SK-N-SH (cell line): ENCODE measurements at regions not wholly inside any gene's neighbourhood (a gene's known extent, or its start where the extent isn't known, plus 50 kb on each side); places are given as distances from the start of the nearest gene placed in this dataset.

Source experiments
- CTCF ChIA-PET: fragments of 300-600, 350-600 bp; formaldehyde crosslinking; extraction: SDS; loops from one replicate; lab custom pipeline; 2021; lab: Yijun Ruan, JAX
- POLR2A ChIA-PET: fragments of 350-600 bp; sonication (Branson Sonifier 250); formaldehyde crosslinking; extraction: SDS; loops from one replicate; lab custom pipeline; 2020; ENCODE audit warnings: antibody characterized with exemption, inconsistent platforms; lab: Yijun Ruan, JAX
- DNase-seq: peaks from one replicate; pipeline ENCODE4 v3.0.0; 2012
- H2AFZ ChIP-seq: fragments of 200-600 bp; sonication (generic); 2 replicates; pipeline ENCODE4 v1.8.1; 2016; ENCODE audit warnings: antibody characterized with exemption, mild to moderate bottlenecking, low read depth
- H3F3A ChIP-seq: fragments of 200-600 bp; sonication (generic); replicated peaks from 2 replicates; pipeline ENCODE3; 2016; ENCODE audit warnings: antibody characterized with exemption, mild to moderate bottlenecking; ENCODE audit not compliant: insufficient read depth
- H3K27ac ChIP-seq, 2 experiments: fragments of 200-500 bp in 1 of 2; fragments of 200-600 bp in 1 of 2; sonication (Bioruptor generic) in 1 of 2; sonication (generic), shearing (Covaris generic) in 1 of 2; 2 replicates each; pipeline versions ENCODE4 v1.5.1 to v1.6.1; 2014 to 2016; ENCODE audit warnings: low read depth in 2 of 2, inconsistent platforms in 1 of 2, low read length in 1 of 2, mild to moderate bottlenecking in 1 of 2, mixed read lengths in 1 of 2
- H3K27me3 ChIP-seq: fragments of 200-600 bp; sonication (generic), shearing (Covaris generic); 2 replicates; pipeline ENCODE4 v1.6.1; 2016; ENCODE audit warnings: mixed run types; ENCODE audit not compliant: insufficient read depth
- H3K36me3 ChIP-seq, 2 experiments: fragments of 200-500 bp in 1 of 2; fragments of 200-600 bp in 1 of 2; sonication (Bioruptor generic) in 1 of 2; sonication (generic) in 1 of 2; replicated peaks in 1 of 2; 2 replicates each; pipeline versions ENCODE3 to v1.5.1; 2014 to 2016; ENCODE audit warnings: low read length in 1 of 2, mild to moderate bottlenecking in 1 of 2; ENCODE audit not compliant: insufficient read depth in 2 of 2, control insufficient read depth in 1 of 2
- H3K4me1 ChIP-seq, 2 experiments: fragments of 200-500 bp in 1 of 2; fragments of 200-600 bp in 1 of 2; sonication (Bioruptor generic) in 1 of 2; sonication (generic), shearing (Covaris generic) in 1 of 2; 2 replicates each; pipeline versions ENCODE4 v1.5.1 to v1.6.1; 2014 to 2016; ENCODE audit warnings: low read depth in 1 of 2, low read length in 1 of 2, mixed run types in 1 of 2; ENCODE audit not compliant: insufficient read depth in 2 of 2, control insufficient read depth in 1 of 2
- H3K4me2 ChIP-seq: fragments of 200-600 bp; sonication (generic), shearing (Covaris generic); 2 replicates; pipeline ENCODE4 v1.6.1; 2017; ENCODE audit warnings: mixed run types
- H3K4me3 ChIP-seq, 2 experiments: fragments of 200-500 bp in 1 of 2; fragments of 200-600 bp in 1 of 2; sonication (Bioruptor generic) in 1 of 2; sonication (generic), shearing (Covaris generic) in 1 of 2; 2 replicates each; pipeline versions ENCODE4 v1.5.1 to v1.8.1; 2014 to 2016; ENCODE audit warnings: low read depth in 2 of 2, inconsistent platforms in 1 of 2, low read length in 1 of 2, mild to moderate bottlenecking in 1 of 2, mixed read lengths in 1 of 2, moderate library complexity in 1 of 2
- H3K79me2 ChIP-seq: fragments of 200-600 bp; sonication (generic); 2 replicates; pipeline ENCODE4 v1.8.1; 2017; ENCODE audit warnings: mild to moderate bottlenecking; ENCODE audit not compliant: insufficient read depth
- H3K9ac ChIP-seq: fragments of 200-600 bp; sonication (generic); 2 replicates; pipeline ENCODE4 v1.6.1; 2017; ENCODE audit warnings: mixed run types
- H3K9me2 ChIP-seq: fragments of 200-600 bp; sonication (generic); 2 replicates; pipeline ENCODE4 v1.6.1; 2017; ENCODE audit warnings: mixed run types
- H3K9me3 ChIP-seq: fragments of 200-600 bp; sonication (generic); 2 replicates; pipeline ENCODE4 v1.6.1; 2017; ENCODE audit warnings: mixed run types, mild to moderate bottlenecking, moderate library complexity
- H4K20me1 ChIP-seq: fragments of 200-600 bp; sonication (generic); 2 replicates; pipeline ENCODE4 v1.6.1; 2017; ENCODE audit warnings: mild to moderate bottlenecking, mixed run types; ENCODE audit not compliant: insufficient read depth
- CHD2 ChIP-seq: fragments of 150-350 bp; IDR thresholded peaks from 2 replicates; pipeline ENCODE4 v1.6.1; 2018; ENCODE audit warnings: low read length; ENCODE audit not compliant: partially characterized antibody
- CTCF ChIP-seq: fragments of 200-600 bp; sonication (generic); IDR thresholded peaks from 2 replicates; pipeline ENCODE4 v1.6.1; 2017; ENCODE audit warnings: antibody characterized with exemption, mild to moderate bottlenecking, moderate library complexity
- EZH2phosphoT487 ChIP-seq: fragments of 200-600 bp; sonication (generic); IDR thresholded peaks from 2 replicates; pipeline ENCODE4 v1.6.1; 2017; ENCODE audit warnings: low read depth, mixed run types, mild to moderate bottlenecking, antibody characterized with exemption, moderate library complexity, borderline replicate concordance
- FOSL2 ChIP-seq: IDR thresholded peaks from 2 replicates; pipeline ENCODE4 v1.4.0; 2012; ENCODE audit warnings: low read depth, mild to moderate bottlenecking, moderate library complexity, borderline replicate concordance
- FOXJ3 ChIP-seq: sonication (generic); formaldehyde crosslinking; IDR thresholded peaks from 2 replicates; pipeline ENCODE4 v1.5.1; 2020; ENCODE audit warnings: mild to moderate bottlenecking, missing genetic modification reagents
- FOXM1 ChIP-seq: IDR thresholded peaks from 2 replicates; pipeline ENCODE4 v1.4.0; 2012; ENCODE audit warnings: low read depth, mild to moderate bottlenecking
- IRF3 ChIP-seq: fragments of 150-350 bp; IDR thresholded peaks from 2 replicates; pipeline ENCODE4 v1.6.1; 2016; ENCODE audit warnings: mild to moderate bottlenecking, low read depth, low read length
- NFIC ChIP-seq: IDR thresholded peaks from 2 replicates; pipeline ENCODE4 v1.4.0; 2012; ENCODE audit warnings: borderline replicate concordance
- POLR2AphosphoS5 ChIP-seq: IDR thresholded peaks from 2 replicates; pipeline ENCODE4 v1.6.1; 2012; ENCODE audit warnings: low read depth, low read length
- RXRA ChIP-seq: IDR thresholded peaks from 2 replicates; pipeline ENCODE4 v1.4.0; 2012; ENCODE audit warnings: low read depth, mild to moderate bottlenecking, borderline replicate concordance
- TEAD4 ChIP-seq: IDR thresholded peaks from 2 replicates; pipeline ENCODE4 v1.4.0; 2012; ENCODE audit warnings: mild to moderate bottlenecking, borderline replicate concordance; ENCODE audit not compliant: insufficient read depth
- YY1 ChIP-seq: IDR thresholded peaks from 2 replicates; pipeline ENCODE4 v1.4.0; 2012; ENCODE audit warnings: low read depth, mild to moderate bottlenecking
- ZBTB33 ChIP-seq: IDR thresholded peaks from 2 replicates; pipeline ENCODE4 v1.4.0; 2012; ENCODE audit warnings: low read depth, borderline replicate concordance
- WGBS: methylation state at CpG from one replicate; pipeline ENCODE4 v1.1.6; 2017; ENCODE audit warnings: low lambda C conversion rate; 5-methylcytosine and 5-hydroxymethylcytosine counted together

GRCh38 chr6:165746331-165746730, 83.3 kb upstream of the PDE10A start (continued):
- no peak for TF ChIP-seq CTCF
- TF ChIP-seq TEAD4: no peak
- no peak for TF ChIP-seq FOSL2
- no peak for TF ChIP-seq CHD2
- TF ChIP-seq RXRA: no peak

- Histone ChIP-seq H3K9me2 (no peaks in the 10 kb centered on the region), H3K4me3 (no peak overlapping the region), H2AFZ (no peak overlapping the region), H3K36me3 (no peaks in the 10 kb centered on the region), H3K9me3 (no peaks in the 10 kb centered on the region), H4K20me1 (no peaks in the 10 kb centered on the region), H3K9ac (no peak overlapping the region)
- DNase-seq: no peak
- POLR2A ChIA-PET: no interaction called here
- TF ChIP-seq FOXJ3 (no peak), EZH2phosphoT487 (no peak), POLR2AphosphoS5 (no peak), FOXM1 (no peak), IRF3 (no peak), NFIC (no peak), ZBTB33 (no peak), YY1 (no peak)
- TF ChIP-seq, all 33 proteins: peak for 0
- Histone ChIP-seq H3F3A (no peaks in the 10 kb centered on the region), H3K27me3 (no peaks in the 10 kb centered on the region), H3K79me2 (no peaks in the 10 kb centered on the region), H3K27ac (no peak overlapping the region), H3K4me1 (no peaks in the 10 kb centered on the region; a peak in 2 of 4 replicates), H3K4me2 (no peak overlapping the region)
- CTCF ChIA-PET: interaction anchor here (1.4 to 2.1 kb wide), 2 partner anchors 15 to 17 kb away, joined by 5 to 8 read pairs; no protein-coding TSS in a partner anchor
- 53% methylated on average over 3 of the region's 3 CpGs for WGBS
Observed at GRCh38 chr6:165745492-165745891, 82.5 kb upstream of the PDE10A start.
